ENCODE measurements at regions not wholly inside any gene's neighbourhood (a gene's known extent, or its start where the extent isn't known, plus 50 kb on each side); places are given as distances from the start of the nearest gene placed in this dataset.
"Not testable (repeated sequence)": the region's sequence is repeated elsewhere in the genome, so short reads cannot be mapped to it uniquely, and the experiment has no call there.

DNA sequence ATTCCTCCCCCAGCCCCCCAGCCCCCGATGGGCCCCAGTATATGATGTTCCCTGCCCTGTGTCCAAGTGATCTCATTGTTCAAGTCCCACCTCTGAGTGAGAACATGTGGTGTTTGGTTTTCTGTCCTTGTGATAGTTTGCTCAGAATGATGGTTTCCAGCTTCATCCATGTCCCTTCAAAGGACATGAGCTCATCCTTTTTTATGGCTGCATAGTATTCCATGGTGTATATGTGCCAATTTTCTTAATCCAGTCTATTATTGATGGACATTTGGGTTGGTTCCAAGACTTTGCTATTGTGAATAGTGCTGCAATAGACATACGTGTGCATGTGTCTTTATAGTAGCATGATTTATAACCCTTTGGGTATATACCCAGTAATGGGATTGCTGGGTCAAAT is 495.3 kb downstream of the OMA1 start:
- TF ChIP-seq, protein P1, sequence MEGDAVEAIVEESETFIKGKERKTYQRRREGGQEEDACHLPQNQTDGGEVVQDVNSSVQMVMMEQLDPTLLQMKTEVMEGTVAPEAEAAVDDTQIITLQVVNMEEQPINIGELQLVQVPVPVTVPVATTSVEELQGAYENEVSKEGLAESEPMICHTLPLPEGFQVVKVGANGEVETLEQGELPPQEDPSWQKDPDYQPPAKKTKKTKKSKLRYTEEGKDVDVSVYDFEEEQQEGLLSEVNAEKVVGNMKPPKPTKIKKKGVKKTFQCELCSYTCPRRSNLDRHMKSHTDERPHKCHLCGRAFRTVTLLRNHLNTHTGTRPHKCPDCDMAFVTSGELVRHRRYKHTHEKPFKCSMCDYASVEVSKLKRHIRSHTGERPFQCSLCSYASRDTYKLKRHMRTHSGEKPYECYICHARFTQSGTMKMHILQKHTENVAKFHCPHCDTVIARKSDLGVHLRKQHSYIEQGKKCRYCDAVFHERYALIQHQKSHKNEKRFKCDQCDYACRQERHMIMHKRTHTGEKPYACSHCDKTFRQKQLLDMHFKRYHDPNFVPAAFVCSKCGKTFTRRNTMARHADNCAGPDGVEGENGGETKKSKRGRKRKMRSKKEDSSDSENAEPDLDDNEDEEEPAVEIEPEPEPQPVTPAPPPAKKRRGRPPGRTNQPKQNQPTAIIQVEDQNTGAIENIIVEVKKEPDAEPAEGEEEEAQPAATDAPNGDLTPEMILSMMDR (IDR thresholded peaks at IDR 0.05): not testable (repeated sequence)
- not testable (repeated sequence) for TF ChIP-seq POLR2A (IDR thresholded peaks at IDR 0.05)
